A549 (cell line): ENCODE measurements at regions not wholly inside any gene's neighbourhood (a gene's known extent, or its start where the extent isn't known, plus 50 kb on each side); places are given as distances from the start of the nearest gene placed in this dataset.

ENCODE experiments used
- HDAC2 ChIP-seq: fragments of 200-600 bp; sonication (generic); IDR thresholded peaks from 2 replicates; pipeline ENCODE4 v1.6.1; 2016
- POLR2A ChIP-seq: IDR thresholded peaks from 2 replicates; pipeline ENCODE4 v1.6.1; 2012; ENCODE audit warnings: mild to moderate bottlenecking, low read length
- TF ChIP-seq, protein P1 (sequence below): fragments of >200 bp; sonication (Bioruptor Twin); formaldehyde crosslinking; IDR thresholded peaks from 3 replicates; pipeline ENCODE4 v1.5.1; 2016
- TF ChIP-seq, protein P2 (sequence below): IDR thresholded peaks from 2 replicates; pipeline ENCODE4 v1.6.1; 2012

DNA sequence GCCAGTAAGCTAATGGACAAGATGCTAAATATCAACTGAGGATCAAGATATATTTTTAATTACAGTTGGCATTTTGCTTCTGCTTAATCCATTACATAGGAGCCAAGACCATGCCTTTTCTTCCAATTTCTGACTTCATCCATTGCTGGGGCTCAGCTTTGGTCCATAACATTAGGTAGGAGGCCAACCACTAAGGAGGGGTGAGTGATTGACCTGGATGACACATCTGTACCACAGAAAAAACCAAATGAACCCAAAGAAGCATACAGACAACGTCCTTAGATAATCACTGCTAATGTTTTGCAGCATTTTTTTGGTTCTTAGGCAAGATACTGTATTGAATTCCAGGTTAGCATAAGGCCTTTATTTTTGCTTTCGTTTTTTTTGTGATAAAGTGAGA is 353.2 kb upstream of the KCNH8 start:
- TF ChIP-seq, protein P1, sequence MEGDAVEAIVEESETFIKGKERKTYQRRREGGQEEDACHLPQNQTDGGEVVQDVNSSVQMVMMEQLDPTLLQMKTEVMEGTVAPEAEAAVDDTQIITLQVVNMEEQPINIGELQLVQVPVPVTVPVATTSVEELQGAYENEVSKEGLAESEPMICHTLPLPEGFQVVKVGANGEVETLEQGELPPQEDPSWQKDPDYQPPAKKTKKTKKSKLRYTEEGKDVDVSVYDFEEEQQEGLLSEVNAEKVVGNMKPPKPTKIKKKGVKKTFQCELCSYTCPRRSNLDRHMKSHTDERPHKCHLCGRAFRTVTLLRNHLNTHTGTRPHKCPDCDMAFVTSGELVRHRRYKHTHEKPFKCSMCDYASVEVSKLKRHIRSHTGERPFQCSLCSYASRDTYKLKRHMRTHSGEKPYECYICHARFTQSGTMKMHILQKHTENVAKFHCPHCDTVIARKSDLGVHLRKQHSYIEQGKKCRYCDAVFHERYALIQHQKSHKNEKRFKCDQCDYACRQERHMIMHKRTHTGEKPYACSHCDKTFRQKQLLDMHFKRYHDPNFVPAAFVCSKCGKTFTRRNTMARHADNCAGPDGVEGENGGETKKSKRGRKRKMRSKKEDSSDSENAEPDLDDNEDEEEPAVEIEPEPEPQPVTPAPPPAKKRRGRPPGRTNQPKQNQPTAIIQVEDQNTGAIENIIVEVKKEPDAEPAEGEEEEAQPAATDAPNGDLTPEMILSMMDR, result no peak
- no peak for TF ChIP-seq POLR2A
- TF ChIP-seq, protein P2, sequence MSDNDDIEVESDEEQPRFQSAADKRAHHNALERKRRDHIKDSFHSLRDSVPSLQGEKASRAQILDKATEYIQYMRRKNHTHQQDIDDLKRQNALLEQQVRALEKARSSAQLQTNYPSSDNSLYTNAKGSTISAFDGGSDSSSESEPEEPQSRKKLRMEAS, result no peak
- no peak for TF ChIP-seq HDAC2
